ENCODE measurements at regions not wholly inside any gene's neighbourhood (a gene's known extent, or its start where the extent isn't known, plus 50 kb on each side); places are given as distances from the start of the nearest gene placed in this dataset.

GRCh38 chr2:2824588-2824987 lies 493.5 kb upstream of the MYT1L start:
- H3K27ac ChIP-seq: no peak overlapping the region
- no peak for DNase-seq (ENCODE audit: low read depth, low spot score)

- H3K27ac ChIP-seq: no peak overlapping the region
- no peak for DNase-seq (ENCODE audit: low read depth, low spot score)
These were observed 492.1 kb upstream of the MYT1L start for GRCh38 chr2:2823061-2823753.

GRCh38 chr2:2822143-2822542 lies 491.1 kb upstream of the MYT1L start:
- no peak for DNase-seq (ENCODE audit: low read depth, low spot score)
- no peak overlapping the region for H3K27ac ChIP-seq

GRCh38 chr2:2812648-2813047 lies 481.6 kb upstream of the MYT1L start:
- DNase-seq (ENCODE audit: low read depth, low spot score): no peak
- H3K27ac ChIP-seq: no peak overlapping the region

GRCh38 chr2:2812117-2812516 lies 481.0 kb upstream of the MYT1L start:
- H3K27ac ChIP-seq: no peak overlapping the region
- DNase-seq (ENCODE audit: low read depth, low spot score): no peak

GRCh38 chr2:2810504-2810903 lies 479.4 kb upstream of the MYT1L start:
- DNase-seq (ENCODE audit: low read depth, low spot score): no peak
- H3K27ac ChIP-seq: no peak overlapping the region

- DNase-seq (ENCODE audit: low read depth, low spot score): no peak
- H3K27ac ChIP-seq: no peak overlapping the region
These were observed 478.7 kb upstream of the MYT1L start for GRCh38 chr2:2809771-2810170.

GRCh38 chr2:2808551-2809058 lies 477.5 kb upstream of the MYT1L start:
- DNase-seq (ENCODE audit: low read depth, low spot score): no peak
- no peak overlapping the region for H3K27ac ChIP-seq

GRCh38 chr2:2806711-2807110 lies 475.6 kb upstream of the MYT1L start:
- H3K27ac ChIP-seq: no peak overlapping the region
- no peak for DNase-seq (ENCODE audit: low read depth, low spot score)

GRCh38 chr2:2805263-2805662 lies 474.2 kb upstream of the MYT1L start:
- no peak for DNase-seq (ENCODE audit: low read depth, low spot score)
- H3K27ac ChIP-seq: no peak overlapping the region

- no peak for DNase-seq (ENCODE audit: low read depth, low spot score)
- H3K27ac ChIP-seq: no peak overlapping the region
These were observed 473.5 kb upstream of the MYT1L start for GRCh38 chr2:2804528-2804927.

- no peak overlapping the region for H3K27ac ChIP-seq
- no peak for DNase-seq (ENCODE audit: low read depth, low spot score)
These were observed 470.4 kb upstream of the MYT1L start for GRCh38 chr2:2801458-2801857.

GRCh38 chr2:2800697-2801096 lies 469.6 kb upstream of the MYT1L start:
- DNase-seq (ENCODE audit: low read depth, low spot score): no peak
- H3K27ac ChIP-seq: no peak overlapping the region

GRCh38 chr2:2800001-2800400 lies 468.9 kb upstream of the MYT1L start:
- DNase-seq (ENCODE audit: low read depth, low spot score): no peak
- H3K27ac ChIP-seq: no peak overlapping the region

- no peak for DNase-seq (ENCODE audit: low read depth, low spot score)
- H3K27ac ChIP-seq: no peak overlapping the region
These were observed 468.1 kb upstream of the MYT1L start for GRCh38 chr2:2799151-2799697.

GRCh38 chr2:2798337-2798736 lies 467.3 kb upstream of the MYT1L start:
- no peak for DNase-seq (ENCODE audit: low read depth, low spot score)
- H3K27ac ChIP-seq: no peak overlapping the region

GRCh38 chr2:2797797-2798196 lies 466.7 kb upstream of the MYT1L start:
- DNase-seq (ENCODE audit: low read depth, low spot score): no peak
- H3K27ac ChIP-seq: no peak overlapping the region

- no peak for DNase-seq (ENCODE audit: low read depth, low spot score)
- H3K27ac ChIP-seq: no peak overlapping the region
These were observed 465.1 kb upstream of the MYT1L start for GRCh38 chr2:2796207-2796606.

- H3K27ac ChIP-seq: no peak overlapping the region
- DNase-seq (ENCODE audit: low read depth, low spot score): no peak
These were observed 464.5 kb upstream of the MYT1L start for GRCh38 chr2:2795438-2796091.

GRCh38 chr2:2793925-2794560 lies 463.0 kb upstream of the MYT1L start:
- H3K27ac ChIP-seq: no peak overlapping the region
- no peak for DNase-seq (ENCODE audit: low read depth, low spot score)

- DNase-seq (ENCODE audit: low read depth, low spot score): no peak
- H3K27ac ChIP-seq: no peak overlapping the region
These were observed 462.4 kb upstream of the MYT1L start for GRCh38 chr2:2793514-2793913.

Data from epithelial cell of prostate (primary cell).